GM23338 (cell line): ENCODE measurements at regions not wholly inside any gene's neighbourhood (a gene's known extent, or its start where the extent isn't known, plus 50 kb on each side); places are given as distances from the start of the nearest gene placed in this dataset.

Source experiments
- ATAC-seq: fragments of 200-7000 bp; cut with Tn5 transposase; 3 replicates; pipeline ENCODE4 v1.9.1; 2020
- DNase-seq: peaks from one replicate; pipeline ENCODE4 v3.0.0-alpha.2; 2015; ENCODE audit warnings: low spot score
- H2AFZ ChIP-seq: fragments of 200-600 bp; sonication (generic); 2 replicates; pipeline ENCODE4 v1.8.0; 2016; ENCODE audit warnings: antibody characterized with exemption, mild to moderate bottlenecking, moderate library complexity
- H3F3A ChIP-seq: fragments of 200-600 bp; sonication (generic); replicated peaks from 2 replicates; pipeline ENCODE4 v1.8.0; 2017; ENCODE audit warnings: antibody characterized with exemption, mixed run types, low read depth
- H3K27ac ChIP-seq: fragments of 200-600 bp; sonication (generic); 2 replicates; pipeline ENCODE4 v1.6.1; 2016; ENCODE audit warnings: low read depth
- H3K27me3 ChIP-seq: fragments of 200-600 bp; sonication (generic); 2 replicates; pipeline ENCODE4 v1.8.0; 2016; ENCODE audit warnings: mild to moderate bottlenecking, mixed run types, moderate library complexity; ENCODE audit not compliant: insufficient read depth
- H3K36me3 ChIP-seq: fragments of 200-600 bp; sonication (generic); 2 replicates; pipeline ENCODE4 v1.8.0; 2016; ENCODE audit warnings: mild to moderate bottlenecking; ENCODE audit not compliant: insufficient read depth
- H3K4me1 ChIP-seq: fragments of 200-600 bp; sonication (generic); 2 replicates; pipeline ENCODE4 v1.8.0; 2016; ENCODE audit warnings: mild to moderate bottlenecking, moderate library complexity; ENCODE audit not compliant: insufficient read depth
- H3K4me2 ChIP-seq: fragments of 200-600 bp; sonication (generic); 2 replicates; pipeline ENCODE4 v1.7.1; 2017; ENCODE audit warnings: mixed run types
- H3K4me3 ChIP-seq: fragments of 200-600 bp; sonication (generic); 2 replicates; pipeline ENCODE4 v1.6.1; 2016; ENCODE audit warnings: mixed run types
- H3K79me2 ChIP-seq: fragments of 200-600 bp; sonication (generic); replicated peaks from 2 replicates; pipeline ENCODE4 v1.8.0; 2017; ENCODE audit warnings: mild to moderate bottlenecking; ENCODE audit not compliant: insufficient read depth
- H3K9me2 ChIP-seq: fragments of 200-600 bp; sonication (generic); 2 replicates; pipeline ENCODE4 v1.8.0; 2017; ENCODE audit not compliant: insufficient read depth
- H4K20me1 ChIP-seq: fragments of 200-600 bp; sonication (generic); replicated peaks from 2 replicates; pipeline ENCODE4 v1.8.0; 2017; ENCODE audit warnings: mild to moderate bottlenecking; ENCODE audit not compliant: insufficient read depth
- H3K27ac Mint-ChIP-seq: 2 replicates; pipeline ENCODE4 v1.8.0; 2020; ENCODE audit warnings: inconsistent platforms, mild to moderate bottlenecking, moderate library complexity, mixed read lengths
- H3K27me3 Mint-ChIP-seq: 3 replicates; pipeline ENCODE4 v1.8.0; 2022; ENCODE audit warnings: low read depth, mild to moderate bottlenecking, moderate library complexity, mixed read lengths, inconsistent platforms; ENCODE audit not compliant: insufficient read depth, poor library complexity
- H3K36me3 Mint-ChIP-seq: 3 replicates; pipeline ENCODE4 v1.8.0; 2021; ENCODE audit warnings: low read depth, mild to moderate bottlenecking, inconsistent platforms, moderate library complexity, mixed read lengths
- H3K4me1 Mint-ChIP-seq: 3 replicates; pipeline ENCODE4 v1.8.0; 2020; ENCODE audit warnings: mild to moderate bottlenecking, inconsistent platforms, mixed read lengths
- H3K4me3 Mint-ChIP-seq: 3 replicates; pipeline ENCODE4 v1.8.0; 2021; ENCODE audit warnings: moderate library complexity, mild to moderate bottlenecking, inconsistent platforms, mixed read lengths
- H3K9me3 Mint-ChIP-seq: 3 replicates; pipeline ENCODE4 v1.8.0; 2020; ENCODE audit warnings: moderate library complexity, mild to moderate bottlenecking, inconsistent platforms, mixed read lengths
- CTCF ChIP-seq, 2 experiments: fragments of 200-600 bp in 1 of 2; sonication (generic) in 1 of 2; conservative IDR thresholded peaks; 2 replicates each; pipeline versions ENCODE4 v1.5.1 to v1.6.1; 2016 to 2017; ENCODE audit warnings: antibody characterized with exemption in 2 of 2, low read depth in 2 of 2, mild to moderate bottlenecking in 2 of 2, moderate library complexity in 1 of 2
- EZH2 ChIP-seq: fragments of 200-600 bp; sonication (generic); IDR thresholded peaks from one replicate; pipeline ENCODE4 v1.8.0; 2017; ENCODE audit warnings: antibody characterized with exemption, mild to moderate bottlenecking, low read depth; ENCODE audit not compliant: unreplicated experiment
- EZH2phosphoT487 ChIP-seq: fragments of 200-600 bp; sonication (generic); IDR thresholded peaks from one replicate; pipeline ENCODE4 v1.8.1; 2018; ENCODE audit warnings: antibody characterized with exemption; ENCODE audit not compliant: unreplicated experiment
- JUNB ChIP-seq: IDR thresholded peaks from one replicate; pipeline ENCODE4 v1.6.1; 2016; ENCODE audit warnings: antibody characterized with exemption; ENCODE audit not compliant: unreplicated experiment
- NANOG ChIP-seq: IDR thresholded peaks from 2 replicates; pipeline ENCODE4 v1.6.1; 2016; ENCODE audit warnings: antibody characterized with exemption, borderline replicate concordance
- POLR2AphosphoS5 ChIP-seq: IDR thresholded peaks from 2 replicates; pipeline ENCODE4 v1.6.1; 2016; ENCODE audit warnings: antibody characterized with exemption, low read depth
- STAT1 ChIP-seq: IDR thresholded peaks from one replicate; pipeline ENCODE4 v1.6.1; 2016; ENCODE audit warnings: antibody characterized with exemption; ENCODE audit not compliant: unreplicated experiment
- ZNF462 ChIP-seq: fragments of 250-450 bp; sonication (Bioruptor Pico); IDR thresholded peaks from 2 replicates; pipeline ENCODE4 v1.5.0; 2020; ENCODE audit warnings: mild to moderate bottlenecking, moderate library complexity

- TF ChIP-seq ZNF462 (CRISPR knock-in tag) (no peak), EZH2phosphoT487 (no peak)
These were observed 618.2 kb downstream of the METTL15 start (continued) for GRCh38 chr11:28726432-28726831.

- 0 out of 2 replicates have a peak, but pooled peaks cover 4% of the 10 kb centered on the region for H3K9me2 ChIP-seq
- no peaks in the 10 kb centered on the region for H3K36me3 ChIP-seq
- peaks cover 16% of the 10 kb centered on the region for H3K4me1 ChIP-seq
- Mint-ChIP-seq H3K4me3 (no peak overlapping the region), H3K9me3 (no peaks in the 10 kb centered on the region; the same call in 2 of the 3 replicates), H3K27ac (no peak overlapping the region), H3K27me3 (peaks cover 2% of the 10 kb centered on the region), H3K4me1 (peaks cover 19% of the 10 kb centered on the region), H3K36me3 (peaks cover 3% of the 10 kb centered on the region; the same call in 1 of the 3 replicates)
- ATAC-seq (peak; percentile 73), DNase-seq (peak; percentile 21)
- no peaks in the 10 kb centered on the region for H4K20me1 ChIP-seq
- H3K4me2 ChIP-seq, result peak overlapping the region; percentile 15
- H3K79me2 ChIP-seq, result no peaks in the 10 kb centered on the region
- no peak overlapping the region for H3K27ac ChIP-seq
- H2AFZ ChIP-seq, result no peak overlapping the region
- no peaks in the 10 kb centered on the region for H3K27me3 ChIP-seq
- no peaks in the 10 kb centered on the region for H3F3A ChIP-seq
- no peak overlapping the region for H3K4me3 ChIP-seq
- no peak for TF ChIP-seq NANOG
- no peak for TF ChIP-seq EZH2phosphoT487
- TF ChIP-seq POLR2AphosphoS5, result no peak
- TF ChIP-seq STAT1, result no peak
- no peak for TF ChIP-seq ZNF462 (CRISPR knock-in tag)
- no peak for TF ChIP-seq CTCF (conservative IDR thresholded peaks at IDR 0.05; ENCODE audit: low read depth in 2 of 2)
- no peak for TF ChIP-seq EZH2
- TF ChIP-seq JUNB, result no peak
These were observed 607.5 kb downstream of the METTL15 start for GRCh38 chr11:28715726-28716125.
